SK-N-SH treated with all-trans-retinoic acid at 6 μM for 48 hours (cell line): ENCODE measurements at regions not wholly inside any gene's neighbourhood (a gene's known extent, or its start where the extent isn't known, plus 50 kb on each side); places are given as distances from the start of the nearest gene placed in this dataset.

ENCODE experiments used
- BACH2 ChIP-seq: fragments of 250-450 bp; sonication (Bioruptor Pico); IDR thresholded peaks from 2 replicates; pipeline ENCODE4 v1.9.0; 2021; ENCODE audit warnings: mild to moderate bottlenecking, borderline replicate concordance
- ESRRG ChIP-seq: fragments of 250-450 bp; sonication (Bioruptor Pico); IDR thresholded peaks from 2 replicates; pipeline ENCODE4 v1.6.1; 2021; ENCODE audit warnings: mild to moderate bottlenecking
- ISL1 ChIP-seq: fragments of 250-450 bp; sonication (Bioruptor Pico); IDR thresholded peaks from 2 replicates; pipeline ENCODE4 v2.1.2; 2022; ENCODE audit warnings: mild to moderate bottlenecking, moderate library complexity
- PPARA ChIP-seq: fragments of 250-450 bp; sonication (Bioruptor Pico); IDR thresholded peaks from 2 replicates; pipeline ENCODE4 v1.5.0; 2020; ENCODE audit warnings: mild to moderate bottlenecking, borderline replicate concordance
- TOX ChIP-seq: fragments of 250-450 bp; sonication (Bioruptor Pico); IDR thresholded peaks from 2 replicates; pipeline ENCODE4 v1.8.0; 2021; ENCODE audit warnings: mild to moderate bottlenecking, moderate library complexity, borderline replicate concordance
- ZC3H10 ChIP-seq: fragments of 250-450 bp; sonication (Bioruptor Pico); IDR thresholded peaks from 2 replicates; pipeline ENCODE4 v1.5.1; 2021; ENCODE audit warnings: mild to moderate bottlenecking, moderate library complexity
- ZFP3 ChIP-seq: fragments of 250-450 bp; sonication (Bioruptor Pico); IDR thresholded peaks from 2 replicates; pipeline ENCODE4 v1.5.0; 2020; ENCODE audit warnings: mild to moderate bottlenecking, moderate library complexity
- ZNF70 ChIP-seq: fragments of 450-650 bp; formaldehyde crosslinking; IDR thresholded peaks from 2 replicates; pipeline ENCODE4 v1.5.0; 2020; ENCODE audit warnings: mild to moderate bottlenecking, moderate library complexity
- TF ChIP-seq, protein P1 (sequence below): fragments of 250-450 bp; sonication (Bioruptor Pico); IDR thresholded peaks from 2 replicates; pipeline ENCODE4 v1.8.0; 2020; ENCODE audit warnings: mild to moderate bottlenecking, moderate library complexity, borderline replicate concordance
- TF ChIP-seq, protein P2 (sequence below): fragments of 250-450 bp; sonication (Bioruptor Pico); IDR thresholded peaks from 2 replicates; pipeline ENCODE4 v1.5.1; 2020; ENCODE audit warnings: low read depth, mild to moderate bottlenecking, moderate library complexity
- TF ChIP-seq, protein P3 (sequence below): fragments of 250-450 bp; sonication (Bioruptor Pico); IDR thresholded peaks from 2 replicates; pipeline ENCODE4 v1.5.1; 2021; ENCODE audit warnings: mild to moderate bottlenecking, moderate library complexity
- TF ChIP-seq, protein P4 (sequence below): fragments of 250-450 bp; sonication (Bioruptor Pico); IDR thresholded peaks from 2 replicates; pipeline ENCODE4 v1.5.0; 2020; ENCODE audit warnings: mild to moderate bottlenecking, moderate library complexity

DNA sequence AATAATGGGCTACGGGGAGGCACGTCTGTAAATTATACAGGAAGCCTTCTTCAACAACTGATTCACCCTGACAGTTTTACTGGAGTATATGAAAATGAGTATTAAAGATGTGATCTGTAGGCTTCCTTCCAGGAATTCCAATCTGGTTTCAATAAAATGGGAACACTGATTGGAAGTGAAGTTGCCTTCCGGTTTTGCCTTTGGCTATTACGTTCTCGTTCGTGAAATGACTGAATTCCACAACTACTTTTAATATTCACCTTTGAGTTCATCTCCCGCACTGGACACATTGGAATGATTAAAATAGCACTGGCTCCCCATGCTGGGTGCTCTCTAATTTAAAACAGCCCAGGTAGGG, 350.1 kb upstream of the MKI67 start:
- TF ChIP-seq, protein P1, sequence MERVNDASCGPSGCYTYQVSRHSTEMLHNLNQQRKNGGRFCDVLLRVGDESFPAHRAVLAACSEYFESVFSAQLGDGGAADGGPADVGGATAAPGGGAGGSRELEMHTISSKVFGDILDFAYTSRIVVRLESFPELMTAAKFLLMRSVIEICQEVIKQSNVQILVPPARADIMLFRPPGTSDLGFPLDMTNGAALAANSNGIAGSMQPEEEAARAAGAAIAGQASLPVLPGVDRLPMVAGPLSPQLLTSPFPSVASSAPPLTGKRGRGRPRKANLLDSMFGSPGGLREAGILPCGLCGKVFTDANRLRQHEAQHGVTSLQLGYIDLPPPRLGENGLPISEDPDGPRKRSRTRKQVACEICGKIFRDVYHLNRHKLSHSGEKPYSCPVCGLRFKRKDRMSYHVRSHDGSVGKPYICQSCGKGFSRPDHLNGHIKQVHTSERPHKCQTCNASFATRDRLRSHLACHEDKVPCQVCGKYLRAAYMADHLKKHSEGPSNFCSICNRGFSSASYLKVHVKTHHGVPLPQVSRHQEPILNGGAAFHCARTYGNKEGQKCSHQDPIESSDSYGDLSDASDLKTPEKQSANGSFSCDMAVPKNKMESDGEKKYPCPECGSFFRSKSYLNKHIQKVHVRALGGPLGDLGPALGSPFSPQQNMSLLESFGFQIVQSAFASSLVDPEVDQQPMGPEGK (CRISPR knock-in tag): no peak
- TF ChIP-seq TOX (CRISPR knock-in tag): no peak
- TF ChIP-seq, protein P2, sequence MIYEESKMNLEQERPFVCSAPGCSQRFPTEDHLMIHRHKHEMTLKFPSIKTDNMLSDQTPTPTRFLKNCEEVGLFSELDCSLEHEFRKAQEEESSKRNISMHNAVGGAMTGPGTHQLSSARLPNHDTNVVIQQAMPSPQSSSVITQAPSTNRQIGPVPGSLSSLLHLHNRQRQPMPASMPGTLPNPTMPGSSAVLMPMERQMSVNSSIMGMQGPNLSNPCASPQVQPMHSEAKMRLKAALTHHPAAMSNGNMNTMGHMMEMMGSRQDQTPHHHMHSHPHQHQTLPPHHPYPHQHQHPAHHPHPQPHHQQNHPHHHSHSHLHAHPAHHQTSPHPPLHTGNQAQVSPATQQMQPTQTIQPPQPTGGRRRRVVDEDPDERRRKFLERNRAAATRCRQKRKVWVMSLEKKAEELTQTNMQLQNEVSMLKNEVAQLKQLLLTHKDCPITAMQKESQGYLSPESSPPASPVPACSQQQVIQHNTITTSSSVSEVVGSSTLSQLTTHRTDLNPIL (CRISPR knock-in tag): no peak
- no peak for TF ChIP-seq ZFP3 (CRISPR knock-in tag)
- no peak for TF ChIP-seq PPARA (CRISPR knock-in tag)
- TF ChIP-seq BACH2 (CRISPR knock-in tag): no peak
- TF ChIP-seq, protein P3, sequence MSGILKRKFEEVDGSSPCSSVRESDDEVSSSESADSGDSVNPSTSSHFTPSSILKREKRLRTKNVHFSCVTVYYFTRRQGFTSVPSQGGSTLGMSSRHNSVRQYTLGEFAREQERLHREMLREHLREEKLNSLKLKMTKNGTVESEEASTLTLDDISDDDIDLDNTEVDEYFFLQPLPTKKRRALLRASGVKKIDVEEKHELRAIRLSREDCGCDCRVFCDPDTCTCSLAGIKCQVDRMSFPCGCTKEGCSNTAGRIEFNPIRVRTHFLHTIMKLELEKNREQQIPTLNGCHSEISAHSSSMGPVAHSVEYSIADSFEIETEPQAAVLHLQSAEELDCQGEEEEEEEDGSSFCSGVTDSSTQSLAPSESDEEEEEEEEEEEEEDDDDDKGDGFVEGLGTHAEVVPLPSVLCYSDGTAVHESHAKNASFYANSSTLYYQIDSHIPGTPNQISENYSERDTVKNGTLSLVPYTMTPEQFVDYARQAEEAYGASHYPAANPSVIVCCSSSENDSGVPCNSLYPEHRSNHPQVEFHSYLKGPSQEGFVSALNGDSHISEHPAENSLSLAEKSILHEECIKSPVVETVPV: no peak
- TF ChIP-seq ESRRG: no peak
- TF ChIP-seq ISL1: no peak
- TF ChIP-seq ZC3H10 (CRISPR knock-in tag): no peak
- TF ChIP-seq ZNF70 (CRISPR knock-in tag): no peak
- TF ChIP-seq, protein P4, sequence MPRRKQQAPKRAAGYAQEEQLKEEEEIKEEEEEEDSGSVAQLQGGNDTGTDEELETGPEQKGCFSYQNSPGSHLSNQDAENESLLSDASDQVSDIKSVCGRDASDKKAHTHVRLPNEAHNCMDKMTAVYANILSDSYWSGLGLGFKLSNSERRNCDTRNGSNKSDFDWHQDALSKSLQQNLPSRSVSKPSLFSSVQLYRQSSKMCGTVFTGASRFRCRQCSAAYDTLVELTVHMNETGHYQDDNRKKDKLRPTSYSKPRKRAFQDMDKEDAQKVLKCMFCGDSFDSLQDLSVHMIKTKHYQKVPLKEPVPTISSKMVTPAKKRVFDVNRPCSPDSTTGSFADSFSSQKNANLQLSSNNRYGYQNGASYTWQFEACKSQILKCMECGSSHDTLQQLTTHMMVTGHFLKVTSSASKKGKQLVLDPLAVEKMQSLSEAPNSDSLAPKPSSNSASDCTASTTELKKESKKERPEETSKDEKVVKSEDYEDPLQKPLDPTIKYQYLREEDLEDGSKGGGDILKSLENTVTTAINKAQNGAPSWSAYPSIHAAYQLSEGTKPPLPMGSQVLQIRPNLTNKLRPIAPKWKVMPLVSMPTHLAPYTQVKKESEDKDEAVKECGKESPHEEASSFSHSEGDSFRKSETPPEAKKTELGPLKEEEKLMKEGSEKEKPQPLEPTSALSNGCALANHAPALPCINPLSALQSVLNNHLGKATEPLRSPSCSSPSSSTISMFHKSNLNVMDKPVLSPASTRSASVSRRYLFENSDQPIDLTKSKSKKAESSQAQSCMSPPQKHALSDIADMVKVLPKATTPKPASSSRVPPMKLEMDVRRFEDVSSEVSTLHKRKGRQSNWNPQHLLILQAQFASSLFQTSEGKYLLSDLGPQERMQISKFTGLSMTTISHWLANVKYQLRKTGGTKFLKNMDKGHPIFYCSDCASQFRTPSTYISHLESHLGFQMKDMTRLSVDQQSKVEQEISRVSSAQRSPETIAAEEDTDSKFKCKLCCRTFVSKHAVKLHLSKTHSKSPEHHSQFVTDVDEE (CRISPR knock-in tag): no peak; the same call in 1 of the 2 replicates
